ENCODE measurements at regions not wholly inside any gene's neighbourhood (a gene's known extent, or its start where the extent isn't known, plus 50 kb on each side); places are given as distances from the start of the nearest gene placed in this dataset.

DNA sequence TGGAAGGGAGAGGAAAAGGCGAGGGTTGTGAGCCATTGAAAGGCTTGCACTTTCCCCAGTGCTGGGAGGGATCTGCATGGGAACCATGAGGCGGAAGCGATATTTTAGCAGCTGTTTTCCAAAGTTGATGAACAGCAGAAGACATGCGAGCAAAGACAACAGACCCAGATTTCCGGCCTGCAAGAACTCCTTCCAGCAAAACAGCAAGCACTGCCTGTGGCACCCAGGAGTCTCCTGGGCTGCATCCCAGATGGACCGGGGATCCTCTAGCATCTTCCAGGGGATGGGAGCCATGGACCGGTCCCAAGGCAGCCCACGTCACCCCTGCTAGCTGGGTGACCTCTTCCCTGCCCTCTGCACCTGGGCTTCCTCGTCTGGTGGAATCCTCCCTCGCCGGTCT is 162.8 kb downstream of the IRF8 start:
- no peaks in the 10 kb centered on the region for H3K27me3 ChIP-seq (ENCODE audit: control insufficient read depth in 1 of 2, insufficient read depth in 2 of 2, low read length in 1 of 2)
- H3K27ac ChIP-seq (ENCODE audit: low read depth in 1 of 2, low read length in 2 of 2), result no peak overlapping the region
- no peaks in the 10 kb centered on the region for H3K36me3 ChIP-seq (ENCODE audit: control insufficient read depth in 1 of 2, insufficient read depth in 2 of 2, low read length in 1 of 2)
- WGBS, 2 donors, result 68 to 77% methylated on average over 11 of the region's 11 CpGs
- ATAC-seq (ENCODE audit: low FRiP score) (no peak), DNase-seq (no peak)
- no peak overlapping the region for H3K4me3 ChIP-seq (ENCODE audit: low read length in 2 of 2)
- no peaks in the 10 kb centered on the region for H3K4me1 ChIP-seq (ENCODE audit: control insufficient read depth in 1 of 2, insufficient read depth in 2 of 2, low read length in 2 of 2)
- no peaks in the 10 kb centered on the region for H3K9me3 ChIP-seq (ENCODE audit: control insufficient read depth, low read length)
- intact Hi-C loops (cut with DNase I), result no loop called here

- 88% methylated on average over 18 to 19 of the region's 19 CpGs for WGBS, 2 donors
These were observed 163.5 kb downstream of the IRF8 start for GRCh38 chr16:86062271-86062965.

DNA sequence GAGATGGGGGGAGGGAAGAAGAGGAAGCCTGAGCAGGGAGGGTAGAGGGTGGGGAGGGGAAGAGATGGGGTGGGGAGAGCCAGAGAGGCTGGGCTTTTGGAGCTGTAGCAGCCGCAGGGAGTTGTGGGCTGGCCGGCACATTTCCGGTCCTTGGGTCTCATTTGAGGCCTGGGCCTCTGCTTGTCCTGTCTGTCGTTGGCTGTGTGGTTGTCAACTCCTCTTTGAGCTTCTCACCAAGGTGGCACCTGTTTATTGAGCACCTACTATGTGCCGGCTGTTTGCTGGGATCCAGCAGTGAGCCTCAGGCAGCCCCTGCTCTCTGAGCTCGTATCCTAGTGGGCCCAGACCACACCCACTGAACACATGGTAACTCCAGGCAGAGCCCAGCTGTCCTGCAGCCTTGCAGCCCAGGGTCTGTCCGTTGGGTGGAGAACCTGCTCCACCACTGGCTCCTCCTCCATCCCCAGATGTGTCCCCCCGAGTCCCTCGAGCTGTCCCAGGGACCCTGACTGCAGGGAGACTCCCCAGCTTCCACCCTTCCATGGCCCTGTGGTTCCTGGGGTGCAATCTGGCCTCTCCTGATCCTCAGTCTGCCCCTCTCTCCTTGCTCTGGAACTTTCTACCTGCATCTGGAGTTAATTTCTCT is 164.9 kb downstream of the IRF8 start:
- no peak for ATAC-seq (ENCODE audit: low FRiP score)
- Histone ChIP-seq H3K9me3 (ENCODE audit: control insufficient read depth, low read length) (no peaks in the 10 kb centered on the region), H3K36me3 (ENCODE audit: control insufficient read depth in 1 of 2, insufficient read depth in 2 of 2, low read length in 1 of 2) (no peaks in the 10 kb centered on the region), H3K4me1 (ENCODE audit: control insufficient read depth in 1 of 2, insufficient read depth in 2 of 2, low read length in 2 of 2) (no peaks in the 10 kb centered on the region), H3K4me3 (ENCODE audit: low read length in 2 of 2) (no peak overlapping the region), H3K27ac (ENCODE audit: low read depth in 1 of 2, low read length in 2 of 2) (no peak overlapping the region), H3K27me3 (ENCODE audit: control insufficient read depth in 1 of 2, insufficient read depth in 2 of 2, low read length in 1 of 2) (no peaks in the 10 kb centered on the region)
- peak in 1 of 2 donors; percentile 36 for DNase-seq
- WGBS, 2 donors, result 60 to 67% methylated on average over 9 of the region's 9 CpGs
- intact Hi-C loops (cut with DNase I), result no loop called here

More at GRCh38 chr16:86062271-86062965, 163.5 kb downstream of the IRF8 start:
- Histone ChIP-seq H3K4me1 (ENCODE audit: control insufficient read depth in 1 of 2, insufficient read depth in 2 of 2, low read length in 2 of 2) (no peaks in the 10 kb centered on the region), H3K27me3 (ENCODE audit: control insufficient read depth in 1 of 2, insufficient read depth in 2 of 2, low read length in 1 of 2) (no peaks in the 10 kb centered on the region), H3K9me3 (ENCODE audit: control insufficient read depth, low read length) (no peaks in the 10 kb centered on the region), H3K36me3 (ENCODE audit: control insufficient read depth in 1 of 2, insufficient read depth in 2 of 2, low read length in 1 of 2) (no peaks in the 10 kb centered on the region), H3K27ac (ENCODE audit: low read depth in 1 of 2, low read length in 2 of 2) (no peak overlapping the region), H3K4me3 (ENCODE audit: low read length in 2 of 2) (no peak overlapping the region)
- intact Hi-C loops (cut with DNase I), result no loop called here
- DNase-seq (peak in 1 of 2 donors; percentile 35), ATAC-seq (ENCODE audit: low FRiP score) (no peak)

- Histone ChIP-seq H3K36me3 (ENCODE audit: control insufficient read depth in 1 of 2, insufficient read depth in 2 of 2, low read length in 1 of 2) (no peaks in the 10 kb centered on the region), H3K4me1 (ENCODE audit: control insufficient read depth in 1 of 2, insufficient read depth in 2 of 2, low read length in 2 of 2) (no peaks in the 10 kb centered on the region), H3K27ac (ENCODE audit: low read depth in 1 of 2, low read length in 2 of 2) (no peak overlapping the region), H3K9me3 (ENCODE audit: control insufficient read depth, low read length) (no peaks in the 10 kb centered on the region), H3K4me3 (ENCODE audit: low read length in 2 of 2) (no peak overlapping the region), H3K27me3 (ENCODE audit: control insufficient read depth in 1 of 2, insufficient read depth in 2 of 2, low read length in 1 of 2) (no peaks in the 10 kb centered on the region)
- no peak for ATAC-seq (ENCODE audit: low FRiP score)
- WGBS, 2 donors, result 86 to 88% methylated on average over 11 of the region's 11 CpGs
- DNase-seq, result peak in 1 of 2 donors; percentile 3
- intact Hi-C loops (cut with DNase I), result no loop called here
These were observed 165.7 kb downstream of the IRF8 start for GRCh38 chr16:86064431-86065250.

GRCh38 chr16:86065711-86066110 is 166.7 kb downstream of the IRF8 start:
- intact Hi-C loops (cut with DNase I), result no loop called here
- H3K27me3 ChIP-seq (ENCODE audit: control insufficient read depth in 1 of 2, insufficient read depth in 2 of 2, low read length in 1 of 2), result no peaks in the 10 kb centered on the region
- H3K4me3 ChIP-seq (ENCODE audit: low read length in 2 of 2), result no peak overlapping the region
- WGBS, 2 donors, result 77 to 83% methylated on average over 6 of the region's 6 CpGs
- DNase-seq (peak in 1 of 2 donors; percentile 41), ATAC-seq (ENCODE audit: low FRiP score) (no peak)
- no peaks in the 10 kb centered on the region for H3K36me3 ChIP-seq (ENCODE audit: control insufficient read depth in 1 of 2, insufficient read depth in 2 of 2, low read length in 1 of 2)
- no peaks in the 10 kb centered on the region for H3K9me3 ChIP-seq (ENCODE audit: control insufficient read depth, low read length)
- H3K27ac ChIP-seq (ENCODE audit: low read depth in 1 of 2, low read length in 2 of 2), result no peak overlapping the region
- no peaks in the 10 kb centered on the region for H3K4me1 ChIP-seq (ENCODE audit: control insufficient read depth in 1 of 2, insufficient read depth in 2 of 2, low read length in 2 of 2)

DNA sequence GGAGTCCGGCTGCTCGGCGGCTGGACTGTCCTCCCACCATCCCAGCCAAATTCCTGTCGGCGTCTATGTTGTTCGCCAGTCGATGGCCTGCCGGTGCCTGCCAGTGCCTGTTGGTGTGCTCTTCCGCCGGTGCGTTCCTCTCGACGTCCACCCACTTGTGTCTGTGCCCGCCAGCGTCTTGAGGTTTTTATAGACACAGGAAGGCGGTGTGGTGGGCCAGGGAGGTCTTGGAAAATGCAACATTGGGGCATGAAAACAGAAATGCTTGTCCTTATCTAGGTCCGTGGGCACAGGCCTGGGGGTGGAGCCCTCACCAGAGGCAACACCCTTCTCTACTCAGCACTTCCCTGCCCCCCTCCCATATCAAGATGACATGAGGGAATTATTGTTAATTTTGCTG is 167.8 kb downstream of the IRF8 start:
- no peaks in the 10 kb centered on the region for H3K27me3 ChIP-seq (ENCODE audit: control insufficient read depth in 1 of 2, insufficient read depth in 2 of 2, low read length in 1 of 2)
- DNase-seq, result peak in 1 of 2 donors; percentile 50
- ATAC-seq (ENCODE audit: low FRiP score), result no peak
- no peaks in the 10 kb centered on the region for H3K36me3 ChIP-seq (ENCODE audit: control insufficient read depth in 1 of 2, insufficient read depth in 2 of 2, low read length in 1 of 2)
- H3K4me1 ChIP-seq (ENCODE audit: control insufficient read depth in 1 of 2, insufficient read depth in 2 of 2, low read length in 2 of 2), result no peaks in the 10 kb centered on the region
- intact Hi-C loops (cut with DNase I), result no loop called here
- no peaks in the 10 kb centered on the region for H3K9me3 ChIP-seq (ENCODE audit: control insufficient read depth, low read length)
- H3K27ac ChIP-seq (ENCODE audit: low read depth in 1 of 2, low read length in 2 of 2), result no peak overlapping the region
- no peak overlapping the region for H3K4me3 ChIP-seq (ENCODE audit: low read length in 2 of 2)
- 54 to 73% methylated on average over 17 of the region's 17 CpGs for whole genome bisulfite sequencing, 2 donors

DNA sequence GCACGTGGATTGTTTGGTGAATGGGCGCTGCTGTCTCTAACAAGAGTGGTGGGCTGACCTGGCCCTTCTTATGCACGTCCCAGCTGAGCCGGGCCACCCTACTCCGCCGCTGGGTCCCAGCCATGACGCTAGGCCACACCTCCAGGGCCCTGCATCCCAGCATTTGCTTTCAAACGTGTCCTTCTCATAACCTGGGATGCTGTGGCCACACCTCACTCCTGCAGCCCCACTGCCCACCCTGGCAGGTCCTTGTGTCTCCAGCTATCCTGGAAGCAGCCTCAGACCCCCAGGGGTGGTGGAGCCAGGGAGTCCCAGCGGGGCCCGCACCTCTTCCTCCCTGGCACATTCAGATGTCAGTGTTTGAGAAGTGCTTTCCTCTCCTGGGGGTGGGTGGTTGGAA is 168.6 kb downstream of the IRF8 start:
- no peak overlapping the region for H3K27ac ChIP-seq (ENCODE audit: low read depth in 1 of 2, low read length in 2 of 2)
- no peaks in the 10 kb centered on the region for H3K4me1 ChIP-seq (ENCODE audit: control insufficient read depth in 1 of 2, insufficient read depth in 2 of 2, low read length in 2 of 2)
- no peaks in the 10 kb centered on the region for H3K27me3 ChIP-seq (ENCODE audit: control insufficient read depth in 1 of 2, insufficient read depth in 2 of 2, low read length in 1 of 2)
- H3K9me3 ChIP-seq (ENCODE audit: control insufficient read depth, low read length), result no peaks in the 10 kb centered on the region
- WGBS, 2 donors, result 85 to 87% methylated on average over 10 of the region's 10 CpGs
- no peaks in the 10 kb centered on the region for H3K36me3 ChIP-seq (ENCODE audit: control insufficient read depth in 1 of 2, insufficient read depth in 2 of 2, low read length in 1 of 2)
- ATAC-seq (ENCODE audit: low FRiP score), result no peak
- peak in 1 of 2 donors; percentile 52 for DNase-seq
- intact Hi-C loops (cut with DNase I), result no loop called here
- H3K4me3 ChIP-seq (ENCODE audit: low read length in 2 of 2), result no peak overlapping the region

DNA sequence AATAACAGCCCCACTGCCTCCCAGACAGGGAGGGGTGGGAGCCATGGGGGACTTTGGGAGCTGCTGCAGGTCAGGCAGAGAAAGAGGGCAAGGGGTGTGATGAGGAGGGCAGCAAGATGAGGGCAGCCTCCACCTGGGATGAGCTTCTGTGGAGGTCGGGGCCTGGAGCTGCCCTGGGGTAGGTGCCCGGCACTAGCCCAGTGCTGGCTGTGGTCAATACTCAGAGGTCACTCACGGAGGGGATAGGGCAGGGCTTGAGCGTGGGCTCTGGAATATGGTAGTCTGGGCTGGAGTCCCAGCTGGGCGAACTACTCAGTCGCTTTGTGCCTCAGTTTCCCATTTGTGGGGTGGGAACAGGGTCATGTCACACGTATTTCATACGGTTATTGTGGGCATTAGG is 169.0 kb downstream of the IRF8 start:
- H3K36me3 ChIP-seq (ENCODE audit: control insufficient read depth in 1 of 2, insufficient read depth in 2 of 2, low read length in 1 of 2), result no peaks in the 10 kb centered on the region
- no peaks in the 10 kb centered on the region for H3K4me1 ChIP-seq (ENCODE audit: control insufficient read depth in 1 of 2, insufficient read depth in 2 of 2, low read length in 2 of 2)
- 89 to 93% methylated on average over 8 of the region's 8 CpGs for WGBS, 2 donors
- H3K27me3 ChIP-seq (ENCODE audit: control insufficient read depth in 1 of 2, insufficient read depth in 2 of 2, low read length in 1 of 2), result no peaks in the 10 kb centered on the region
- intact Hi-C loops (cut with DNase I), result no loop called here
- ATAC-seq (ENCODE audit: low FRiP score) (no peak), DNase-seq (peak in 1 of 2 donors; percentile 45)
- H3K27ac ChIP-seq (ENCODE audit: low read depth in 1 of 2, low read length in 2 of 2), result no peak overlapping the region
- no peaks in the 10 kb centered on the region for H3K9me3 ChIP-seq (ENCODE audit: control insufficient read depth, low read length)
- H3K4me3 ChIP-seq (ENCODE audit: low read length in 2 of 2), result no peak overlapping the region
